Erythroblast (primary cell): ENCODE measurements at regions not wholly inside any gene's neighbourhood (a gene's known extent, or its start where the extent isn't known, plus 50 kb on each side); places are given as distances from the start of the nearest gene placed in this dataset.

ENCODE experiments used
- GATA1 ChIP-seq: IDR thresholded peaks from 2 replicates; pipeline ENCODE4 v1.6.1; 2011; ENCODE audit warnings: low read depth, mild to moderate bottlenecking, control low read depth, low read length, moderate library complexity
- POLR2A ChIP-seq: IDR thresholded peaks from 2 replicates; pipeline ENCODE4 v1.6.1; 2011; ENCODE audit warnings: mild to moderate bottlenecking, low read length

DNA sequence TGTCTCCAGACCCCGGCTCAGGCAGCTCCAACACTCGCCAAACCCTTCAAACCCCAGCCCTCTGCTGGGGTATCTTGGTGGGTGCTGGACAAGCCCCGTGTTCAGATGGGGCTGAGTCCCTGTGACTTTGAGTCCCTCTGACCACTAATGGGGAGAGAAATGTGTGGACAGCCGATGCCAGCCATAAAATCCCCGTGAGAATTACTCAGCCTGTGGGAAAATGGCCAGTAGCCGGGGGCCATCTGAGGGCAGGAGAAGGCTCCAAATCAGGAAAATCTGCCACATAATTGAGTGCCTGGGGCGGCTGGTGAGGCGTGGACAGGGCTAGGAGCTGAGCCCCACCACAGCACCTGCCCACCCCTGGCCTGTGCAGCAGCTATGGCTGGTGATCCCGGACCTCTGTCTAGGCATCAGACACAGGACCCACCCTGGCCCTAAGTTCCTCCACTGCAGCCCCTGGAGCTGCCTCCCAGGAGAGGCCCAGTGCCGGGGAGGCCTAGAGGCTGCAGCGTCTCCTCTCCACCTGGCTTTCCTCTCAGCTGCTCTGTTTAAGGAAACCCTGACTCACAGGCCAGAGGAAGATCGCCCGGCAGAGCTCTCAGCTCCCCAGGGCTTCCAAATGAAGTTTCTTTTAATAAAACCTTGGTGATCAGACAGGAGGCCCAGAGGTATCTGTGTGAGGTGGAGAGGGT is 53.7 kb upstream of the SLCO4A1 start:
- TF ChIP-seq POLR2A: no peak
- no peak for TF ChIP-seq GATA1
